HCT116 (cell line): ENCODE measurements at regions not wholly inside any gene's neighbourhood (a gene's known extent, or its start where the extent isn't known, plus 50 kb on each side); places are given as distances from the start of the nearest gene placed in this dataset.

Experiments used
- ATAC-seq: fragments of 200-7000 bp; cut with Tn5 transposase; 2 replicates; pipeline ENCODE4 v1.9.1; 2020; ENCODE audit warnings: mild to moderate bottlenecking, moderate library complexity
- BruUV-seq: library from RNA; stranded (reverse); fragments of 400-500 nt; replicated peaks from 2 replicates; lab custom pipeline; 2021; lab: Mats Ljungman, UMichigan
- CTCF ChIA-PET: fragments of 300-600 bp; sonication (Branson Sonifier 250); formaldehyde crosslinking; loops from one replicate; lab custom pipeline; 2021; ENCODE audit warnings: antibody characterized with exemption; lab: Charles Lee
- POLR2A ChIA-PET: fragments of 300-600, 350-600 bp; sonication (Branson Sonifier 250); formaldehyde crosslinking; loops from one replicate; lab custom pipeline; 2021; ENCODE audit warnings: antibody characterized with exemption; lab: Charles Lee
- RAD21 ChIA-PET, 2 experiments: fragments of 300-600 bp; sonication (Branson Sonifier 250); formaldehyde crosslinking; loops; one replicate each; lab custom pipeline; 2023; ENCODE audit warnings: low total read pairs in 2 of 2; ENCODE audit not compliant: uncharacterized antibody in 2 of 2, unreplicated experiment in 2 of 2, low non-redundant PET in 1 of 2; lab: Charles Lee
- DNase-seq: peaks from one replicate; pipeline ENCODE4 v3.0.0-alpha.2; 2010; ENCODE audit warnings: low read depth, low spot score
- H2AFZ ChIP-seq: fragments of 200-600 bp; shearing (Covaris generic), sonication (generic); 2 replicates; pipeline ENCODE4 v1.6.1; 2017; ENCODE audit warnings: low read depth, mixed run types, mixed read lengths, antibody characterized with exemption, low read length; ENCODE audit not compliant: poor library complexity, severe bottlenecking
- H3K27ac ChIP-seq: 2 replicates; pipeline ENCODE4 v1.5.1; 2012; ENCODE audit warnings: low read depth, low read length
- H3K27me3 ChIP-seq: fragments of 200-600 bp; sonication (generic); 2 replicates; pipeline ENCODE4 v1.6.1; 2016; ENCODE audit warnings: mixed run types, low read length, mixed read lengths; ENCODE audit not compliant: insufficient read depth
- H3K36me3 ChIP-seq, 2 experiments: fragments of 200-500 bp in 1 of 2; fragments of 200-600 bp in 1 of 2; sonication (Bioruptor generic) in 1 of 2; sonication (generic) in 1 of 2; 2 replicates each; pipeline versions ENCODE4 v1.5.1 to v1.6.1; 2014 to 2016; ENCODE audit warnings: low read length in 2 of 2, inconsistent platforms in 1 of 2, mixed read lengths in 1 of 2, mixed run types in 1 of 2; ENCODE audit not compliant: insufficient read depth in 2 of 2, control insufficient read depth in 1 of 2
- H3K4me1 ChIP-seq, 2 experiments: fragments of 200-600 bp in 1 of 2; sonication (generic) in 1 of 2; 2 replicates each; pipeline versions ENCODE4 v1.5.1 to v1.6.1; 2012 to 2017; ENCODE audit warnings: low read length in 2 of 2, inconsistent platforms in 1 of 2, mild to moderate bottlenecking in 1 of 2, mixed read lengths in 1 of 2, mixed run types in 1 of 2, moderate library complexity in 1 of 2; ENCODE audit not compliant: insufficient read depth in 2 of 2, control insufficient read depth in 1 of 2
- H3K4me2 ChIP-seq: fragments of 200-600 bp; sonication (generic); 2 replicates; pipeline ENCODE4 v1.6.1; 2017; ENCODE audit warnings: mixed run types, low read length, mixed read lengths
- H3K4me3 ChIP-seq, 2 experiments: fragments of 200-600 bp in 1 of 2; sonication (generic) in 1 of 2; replicated peaks in 1 of 2; 2 replicates each; pipeline ENCODE4 v1.5.1; 2011 to 2016; ENCODE audit warnings: low read length in 2 of 2, control low read depth in 1 of 2, low read depth in 1 of 2, mild to moderate bottlenecking in 1 of 2, mixed read lengths in 1 of 2, mixed run types in 1 of 2
- H3K79me2 ChIP-seq: fragments of 200-600 bp; sonication (generic); 2 replicates; pipeline ENCODE4 v1.6.1; 2017; ENCODE audit warnings: mild to moderate bottlenecking, mixed run types, low read length, moderate library complexity, mixed read lengths; ENCODE audit not compliant: insufficient read depth
- H3K9ac ChIP-seq: fragments of 200-600 bp; sonication (generic); 2 replicates; pipeline ENCODE4 v1.6.1; 2016; ENCODE audit warnings: low read length, mixed read lengths
- H3K9me2 ChIP-seq: fragments of 200-600 bp; sonication (generic), shearing (Covaris generic); 2 replicates; pipeline ENCODE4 v1.6.1; 2017; ENCODE audit warnings: mixed run types, mild to moderate bottlenecking, moderate library complexity; ENCODE audit not compliant: insufficient read depth
- H3K9me3 ChIP-seq, 2 experiments: fragments of 200-500 bp in 1 of 2; fragments of 200-600 bp in 1 of 2; sonication (Bioruptor generic) in 1 of 2; sonication (generic) in 1 of 2; 2 replicates each; pipeline ENCODE4 v1.6.1; 2014 to 2017; ENCODE audit warnings: low read length in 2 of 2, mixed read lengths in 2 of 2, inconsistent platforms in 1 of 2, low read depth in 1 of 2, mild to moderate bottlenecking in 1 of 2, mixed run types in 1 of 2, moderate library complexity in 1 of 2; ENCODE audit not compliant: control insufficient read depth in 1 of 2, insufficient read depth in 1 of 2
- H4K20me1 ChIP-seq: fragments of 200-600 bp; sonication (generic), shearing (Covaris generic); 2 replicates; pipeline ENCODE4 v1.6.1; 2017; ENCODE audit warnings: mixed run types, mild to moderate bottlenecking, moderate library complexity; ENCODE audit not compliant: insufficient read depth
- CBX3 ChIP-seq: IDR thresholded peaks from 2 replicates; pipeline ENCODE4 v1.6.1; 2012; ENCODE audit warnings: low read depth
- EGR1 ChIP-seq: IDR thresholded peaks from 2 replicates; pipeline ENCODE4 v1.6.1; 2012; ENCODE audit warnings: low read depth
- ELF1 ChIP-seq: IDR thresholded peaks from 2 replicates; pipeline ENCODE4 v1.6.1; 2012; ENCODE audit warnings: low read depth, borderline replicate concordance
- EZH2 ChIP-seq: fragments of 200-600 bp; sonication (generic); IDR thresholded peaks from 2 replicates; pipeline ENCODE4 v1.6.1; 2017; ENCODE audit warnings: antibody characterized with exemption, mixed run types
- EZH2phosphoT487 ChIP-seq: fragments of 200-600 bp; IDR thresholded peaks from 2 replicates; pipeline ENCODE4 v1.6.1; 2018; ENCODE audit warnings: antibody characterized with exemption, borderline replicate concordance
- FOSL1 ChIP-seq: IDR thresholded peaks from 2 replicates; pipeline ENCODE4 v1.6.1; 2012; ENCODE audit warnings: low read depth
- JUND ChIP-seq: IDR thresholded peaks from 2 replicates; pipeline ENCODE4 v1.6.1; 2012
- POLR2A ChIP-seq: IDR thresholded peaks from 2 replicates; pipeline ENCODE4 v1.7.0; 2011; ENCODE audit warnings: borderline replicate concordance; ENCODE audit not compliant: insufficient read depth, insufficient read length; ENCODE audit errors: extremely low read depth
- POLR2AphosphoS5 ChIP-seq: IDR thresholded peaks from 2 replicates; pipeline ENCODE4 v1.6.1; 2011; ENCODE audit warnings: mild to moderate bottlenecking, low read depth, low read length, moderate library complexity
- RAD21 ChIP-seq: IDR thresholded peaks from 2 replicates; pipeline ENCODE4 v1.6.1; 2012; ENCODE audit warnings: low read depth, mild to moderate bottlenecking
- SIN3A ChIP-seq: IDR thresholded peaks from 2 replicates; pipeline ENCODE4 v1.6.1; 2012; ENCODE audit warnings: low read depth
- SP1 ChIP-seq: IDR thresholded peaks from 2 replicates; pipeline ENCODE4 v1.6.1; 2012; ENCODE audit warnings: low read depth
- SRF ChIP-seq: IDR thresholded peaks from 2 replicates; pipeline ENCODE4 v1.6.1; 2012; ENCODE audit warnings: low read depth
- TCF7L2 ChIP-seq: IDR thresholded peaks from 2 replicates; pipeline ENCODE4 v1.7.0; 2011; ENCODE audit warnings: borderline replicate concordance, inconsistent platforms; ENCODE audit not compliant: insufficient read depth, insufficient read length; ENCODE audit errors: extremely low read depth
- YY1 ChIP-seq: IDR thresholded peaks from 2 replicates; pipeline ENCODE4 v1.6.1; 2011; ENCODE audit warnings: low read length, low read depth, moderate library complexity, mild to moderate bottlenecking; ENCODE audit not compliant: insufficient replicate concordance; ENCODE audit errors: extremely low read depth
- ZFX ChIP-seq: fragments of 450-650 bp; IDR thresholded peaks from 2 replicates; pipeline ENCODE4 v1.6.1; 2017
- intact Hi-C: fragments of 100-400 bp; cut with micrococcal nuclease; formaldehyde crosslinking; loops from 2 replicates; pipeline ENCODE4 v1.10.0; 2022
- TF ChIP-seq, protein P1 (sequence below): IDR thresholded peaks from 2 replicates; pipeline ENCODE4 v1.6.1; 2012; ENCODE audit warnings: low read depth
- TF ChIP-seq, protein P2 (sequence below): IDR thresholded peaks from 2 replicates; pipeline ENCODE4 v1.6.1; 2012
- TF ChIP-seq, protein P3 (sequence below): IDR thresholded peaks from 2 replicates; pipeline ENCODE4 v1.6.1; 2012

DNA sequence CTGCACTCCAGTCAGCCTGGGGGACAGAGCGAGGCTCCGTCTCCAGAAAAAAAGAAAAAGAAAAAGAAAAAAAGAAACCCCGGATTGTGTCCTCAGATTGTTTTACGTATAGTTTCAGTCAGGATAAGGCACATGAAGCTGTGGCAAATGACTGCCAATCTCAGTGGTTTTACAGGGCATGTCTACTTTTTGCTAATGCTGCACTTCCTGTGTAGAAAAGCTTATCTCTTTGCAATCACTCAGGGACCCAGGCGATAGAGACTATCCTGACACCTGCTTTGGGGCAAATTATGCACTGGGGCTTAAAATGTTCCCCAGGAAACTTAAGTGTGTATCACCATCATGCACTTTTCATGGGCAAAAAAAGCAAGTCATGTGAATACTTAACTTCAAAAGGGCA is 103.7 kb upstream of the MEIS1 start (continued):
- TF ChIP-seq, protein P1, sequence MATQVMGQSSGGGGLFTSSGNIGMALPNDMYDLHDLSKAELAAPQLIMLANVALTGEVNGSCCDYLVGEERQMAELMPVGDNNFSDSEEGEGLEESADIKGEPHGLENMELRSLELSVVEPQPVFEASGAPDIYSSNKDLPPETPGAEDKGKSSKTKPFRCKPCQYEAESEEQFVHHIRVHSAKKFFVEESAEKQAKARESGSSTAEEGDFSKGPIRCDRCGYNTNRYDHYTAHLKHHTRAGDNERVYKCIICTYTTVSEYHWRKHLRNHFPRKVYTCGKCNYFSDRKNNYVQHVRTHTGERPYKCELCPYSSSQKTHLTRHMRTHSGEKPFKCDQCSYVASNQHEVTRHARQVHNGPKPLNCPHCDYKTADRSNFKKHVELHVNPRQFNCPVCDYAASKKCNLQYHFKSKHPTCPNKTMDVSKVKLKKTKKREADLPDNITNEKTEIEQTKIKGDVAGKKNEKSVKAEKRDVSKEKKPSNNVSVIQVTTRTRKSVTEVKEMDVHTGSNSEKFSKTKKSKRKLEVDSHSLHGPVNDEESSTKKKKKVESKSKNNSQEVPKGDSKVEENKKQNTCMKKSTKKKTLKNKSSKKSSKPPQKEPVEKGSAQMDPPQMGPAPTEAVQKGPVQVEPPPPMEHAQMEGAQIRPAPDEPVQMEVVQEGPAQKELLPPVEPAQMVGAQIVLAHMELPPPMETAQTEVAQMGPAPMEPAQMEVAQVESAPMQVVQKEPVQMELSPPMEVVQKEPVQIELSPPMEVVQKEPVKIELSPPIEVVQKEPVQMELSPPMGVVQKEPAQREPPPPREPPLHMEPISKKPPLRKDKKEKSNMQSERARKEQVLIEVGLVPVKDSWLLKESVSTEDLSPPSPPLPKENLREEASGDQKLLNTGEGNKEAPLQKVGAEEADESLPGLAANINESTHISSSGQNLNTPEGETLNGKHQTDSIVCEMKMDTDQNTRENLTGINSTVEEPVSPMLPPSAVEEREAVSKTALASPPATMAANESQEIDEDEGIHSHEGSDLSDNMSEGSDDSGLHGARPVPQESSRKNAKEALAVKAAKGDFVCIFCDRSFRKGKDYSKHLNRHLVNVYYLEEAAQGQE, result no peak
- TF ChIP-seq ZFX (no peak), SRF (no peak), EZH2phosphoT487 (no peak), EZH2 (no peak), TCF7L2 (no peak), CBX3 (no peak), FOSL1 (no peak)
- TF ChIP-seq, all 23 proteins: peak for 0

DNA sequence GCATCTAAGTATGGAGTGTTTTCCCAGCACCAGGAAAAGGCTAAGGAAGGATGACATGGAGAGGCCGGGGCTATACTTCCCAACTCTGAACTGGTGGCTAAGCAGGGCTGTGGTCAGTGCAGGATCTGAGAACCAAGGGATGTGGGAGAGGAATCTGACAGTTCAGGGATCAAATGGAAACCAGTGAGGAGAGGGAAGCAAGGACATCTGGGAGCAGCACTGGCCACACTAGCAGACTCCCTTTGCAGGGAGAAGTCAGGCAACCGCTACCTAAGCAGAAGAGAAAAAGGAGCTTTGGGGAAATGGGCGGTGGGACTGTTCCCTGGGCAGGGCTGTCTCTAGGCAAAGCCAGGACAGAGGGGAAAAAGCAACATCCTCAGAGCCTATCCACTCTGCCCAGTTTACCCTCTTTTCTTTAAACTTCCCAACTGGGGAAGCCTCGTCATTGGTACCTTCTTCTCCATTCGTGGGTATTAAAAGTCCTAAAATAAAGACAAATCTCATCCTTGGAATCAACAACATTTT is 105.8 kb upstream of the MEIS1 start:
- ChIA-PET CTCF (no interaction called here), RAD21 (no interaction called here), POLR2A (no interaction called here)
- ATAC-seq (no peak), DNase-seq (no peak)
- no TSS peak for BruUV-seq
- intact Hi-C loops, result no loop called here
- Histone ChIP-seq H4K20me1 (no peaks in the 10 kb centered on the region), H3K27me3 (peaks cover 17% of the 10 kb centered on the region; the same call in 1 of the 2 replicates), H3K4me2 (no peak overlapping the region), H3K27ac (no peak overlapping the region), H3K4me1 (no peaks in the 10 kb centered on the region), H3K9ac (no peak overlapping the region), H3K9me3 (no peaks in the 10 kb centered on the region), H3K79me2 (no peaks in the 10 kb centered on the region), H3K36me3 (no peaks in the 10 kb centered on the region), H3K9me2 (no peaks in the 10 kb centered on the region), H3K4me3 (no peak overlapping the region), H2AFZ (no peak overlapping the region)
- TF ChIP-seq POLR2AphosphoS5 (no peak), TCF7L2 (no peak), JUND (no peak), SIN3A (no peak), POLR2A (no peak), SP1 (no peak), EGR1 (no peak), EZH2 (no peak), ELF1 (no peak), SRF (no peak), YY1 (no peak), CBX3 (no peak), RAD21 (no peak), ZFX (no peak), FOSL1 (no peak)
- TF ChIP-seq, protein P1, result no peak
- TF ChIP-seq, protein P2, sequence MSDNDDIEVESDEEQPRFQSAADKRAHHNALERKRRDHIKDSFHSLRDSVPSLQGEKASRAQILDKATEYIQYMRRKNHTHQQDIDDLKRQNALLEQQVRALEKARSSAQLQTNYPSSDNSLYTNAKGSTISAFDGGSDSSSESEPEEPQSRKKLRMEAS, result no peak
- TF ChIP-seq, protein P3, sequence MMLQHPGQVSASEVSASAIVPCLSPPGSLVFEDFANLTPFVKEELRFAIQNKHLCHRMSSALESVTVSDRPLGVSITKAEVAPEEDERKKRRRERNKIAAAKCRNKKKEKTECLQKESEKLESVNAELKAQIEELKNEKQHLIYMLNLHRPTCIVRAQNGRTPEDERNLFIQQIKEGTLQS, result no peak
